ENCODE measurements at regions not wholly inside any gene's neighbourhood (a gene's known extent, or its start where the extent isn't known, plus 50 kb on each side); places are given as distances from the start of the nearest gene placed in this dataset.
"Not testable (repeated sequence)": the region's sequence is repeated elsewhere in the genome, so short reads cannot be mapped to it uniquely, and the experiment has no call there.

GRCh38 chr1:233465745-233466343 is 138.3 kb downstream of the MAP3K21 start:
- no peak overlapping the region for H3K4me2 ChIP-seq (ENCODE audit: low read length)
- H3K4me3 ChIP-seq (ENCODE audit: low read length) = no peak overlapping the region
- no peaks in the 10 kb centered on the region for H3K4me1 ChIP-seq (ENCODE audit: low read length)
- no peaks in the 10 kb centered on the region for H3K36me3 ChIP-seq (replicated peaks; ENCODE audit: low read depth, low read length)
- no peaks in the 10 kb centered on the region for H3K9me3 ChIP-seq (ENCODE audit: insufficient read depth, low read length)
- no peak overlapping the region for H3K27ac ChIP-seq (ENCODE audit: low read length)
- no peak overlapping the region for H2AFZ ChIP-seq (ENCODE audit: low read depth, low read length)
- TF ChIP-seq, protein P1, sequence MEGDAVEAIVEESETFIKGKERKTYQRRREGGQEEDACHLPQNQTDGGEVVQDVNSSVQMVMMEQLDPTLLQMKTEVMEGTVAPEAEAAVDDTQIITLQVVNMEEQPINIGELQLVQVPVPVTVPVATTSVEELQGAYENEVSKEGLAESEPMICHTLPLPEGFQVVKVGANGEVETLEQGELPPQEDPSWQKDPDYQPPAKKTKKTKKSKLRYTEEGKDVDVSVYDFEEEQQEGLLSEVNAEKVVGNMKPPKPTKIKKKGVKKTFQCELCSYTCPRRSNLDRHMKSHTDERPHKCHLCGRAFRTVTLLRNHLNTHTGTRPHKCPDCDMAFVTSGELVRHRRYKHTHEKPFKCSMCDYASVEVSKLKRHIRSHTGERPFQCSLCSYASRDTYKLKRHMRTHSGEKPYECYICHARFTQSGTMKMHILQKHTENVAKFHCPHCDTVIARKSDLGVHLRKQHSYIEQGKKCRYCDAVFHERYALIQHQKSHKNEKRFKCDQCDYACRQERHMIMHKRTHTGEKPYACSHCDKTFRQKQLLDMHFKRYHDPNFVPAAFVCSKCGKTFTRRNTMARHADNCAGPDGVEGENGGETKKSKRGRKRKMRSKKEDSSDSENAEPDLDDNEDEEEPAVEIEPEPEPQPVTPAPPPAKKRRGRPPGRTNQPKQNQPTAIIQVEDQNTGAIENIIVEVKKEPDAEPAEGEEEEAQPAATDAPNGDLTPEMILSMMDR (IDR thresholded peaks at IDR 0.05; ENCODE audit: low read depth, low read length) = no peak
- TF ChIP-seq EZH2phosphoT487 (IDR thresholded peaks at IDR 0.05; ENCODE audit: low read depth) = no peak
- no peaks in the 10 kb centered on the region for H3K79me2 ChIP-seq (ENCODE audit: low read length)
- H3K27me3 ChIP-seq (ENCODE audit: low read depth, low read length) = 0 out of 2 replicates have a peak, but pooled peaks cover 11% of the 10 kb centered on the region
- no peak overlapping the region for H3K9ac ChIP-seq (ENCODE audit: low read length)
- no peaks in the 10 kb centered on the region for H4K20me1 ChIP-seq (ENCODE audit: insufficient read depth, low read length)

GRCh38 chr1:233470741-233471499 is 143.0 kb upstream of the KCNK1 start:
- no peaks in the 10 kb centered on the region for H3K36me3 ChIP-seq (replicated peaks; ENCODE audit: low read depth, low read length)
- H3K4me1 ChIP-seq (ENCODE audit: low read length) = no peaks in the 10 kb centered on the region
- no peaks in the 10 kb centered on the region for H3K27me3 ChIP-seq (ENCODE audit: low read depth, low read length)
- no peak overlapping the region for H3K4me3 ChIP-seq (ENCODE audit: low read length)
- no peak overlapping the region for H2AFZ ChIP-seq (ENCODE audit: low read depth, low read length)
- H3K79me2 ChIP-seq (ENCODE audit: low read length) = no peaks in the 10 kb centered on the region
- no peak overlapping the region for H3K4me2 ChIP-seq (ENCODE audit: low read length)
- H3K9ac ChIP-seq (ENCODE audit: low read length) = no peak overlapping the region
- TF ChIP-seq EZH2phosphoT487 (IDR thresholded peaks at IDR 0.05; ENCODE audit: low read depth) = no peak
- TF ChIP-seq, protein P1 (IDR thresholded peaks at IDR 0.05; ENCODE audit: low read depth, low read length) = no peak
- H3K27ac ChIP-seq (ENCODE audit: low read length) = no peak overlapping the region
- no peaks in the 10 kb centered on the region for H4K20me1 ChIP-seq (ENCODE audit: insufficient read depth, low read length)
- no peaks in the 10 kb centered on the region for H3K9me3 ChIP-seq (ENCODE audit: insufficient read depth, low read length)

DNA sequence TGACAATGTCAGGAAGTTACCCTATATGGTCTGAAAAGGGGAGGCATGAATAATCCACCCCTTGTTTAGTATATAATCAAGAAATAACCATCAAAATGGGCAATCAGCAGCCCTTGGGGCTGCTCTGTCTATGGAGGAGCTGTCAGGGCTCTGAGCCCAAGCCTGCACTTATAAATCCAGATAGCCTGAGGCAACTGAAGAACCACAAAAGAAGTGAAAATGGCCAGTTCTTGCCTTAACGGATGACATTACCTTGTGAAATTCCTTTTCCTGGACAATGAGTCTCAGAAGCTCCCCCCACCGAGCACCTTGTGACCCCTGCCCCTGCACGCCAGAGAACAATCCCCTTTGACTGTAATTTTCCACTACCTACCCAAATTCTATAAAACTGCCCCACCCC is 142.1 kb upstream of the KCNK1 start:
- H3K4me3 ChIP-seq (ENCODE audit: low read length); H3K4me1 ChIP-seq (ENCODE audit: low read length); H3K79me2 ChIP-seq (ENCODE audit: low read length); H3K27me3 ChIP-seq (ENCODE audit: low read depth, low read length); H2AFZ ChIP-seq (ENCODE audit: low read depth, low read length); H4K20me1 ChIP-seq (ENCODE audit: insufficient read depth, low read length); H3K36me3 ChIP-seq (replicated peaks; ENCODE audit: low read depth, low read length); H3K4me2 ChIP-seq (ENCODE audit: low read length); H3K9ac ChIP-seq (ENCODE audit: low read length); H3K9me3 ChIP-seq (ENCODE audit: insufficient read depth, low read length); H3K27ac ChIP-seq (ENCODE audit: low read length): not testable (repeated sequence)

- H3K27me3 ChIP-seq (ENCODE audit: low read depth, low read length); H3K9me3 ChIP-seq (ENCODE audit: insufficient read depth, low read length); H2AFZ ChIP-seq (ENCODE audit: low read depth, low read length); H3K4me3 ChIP-seq (ENCODE audit: low read length); H4K20me1 ChIP-seq (ENCODE audit: insufficient read depth, low read length); H3K27ac ChIP-seq (ENCODE audit: low read length); H3K4me1 ChIP-seq (ENCODE audit: low read length); H3K4me2 ChIP-seq (ENCODE audit: low read length); H3K79me2 ChIP-seq (ENCODE audit: low read length); H3K36me3 ChIP-seq (replicated peaks; ENCODE audit: low read depth, low read length); H3K9ac ChIP-seq (ENCODE audit: low read length): not testable (repeated sequence)
Observed at GRCh38 chr1:233472796-233473195, 141.1 kb upstream of the KCNK1 start.

DNA sequence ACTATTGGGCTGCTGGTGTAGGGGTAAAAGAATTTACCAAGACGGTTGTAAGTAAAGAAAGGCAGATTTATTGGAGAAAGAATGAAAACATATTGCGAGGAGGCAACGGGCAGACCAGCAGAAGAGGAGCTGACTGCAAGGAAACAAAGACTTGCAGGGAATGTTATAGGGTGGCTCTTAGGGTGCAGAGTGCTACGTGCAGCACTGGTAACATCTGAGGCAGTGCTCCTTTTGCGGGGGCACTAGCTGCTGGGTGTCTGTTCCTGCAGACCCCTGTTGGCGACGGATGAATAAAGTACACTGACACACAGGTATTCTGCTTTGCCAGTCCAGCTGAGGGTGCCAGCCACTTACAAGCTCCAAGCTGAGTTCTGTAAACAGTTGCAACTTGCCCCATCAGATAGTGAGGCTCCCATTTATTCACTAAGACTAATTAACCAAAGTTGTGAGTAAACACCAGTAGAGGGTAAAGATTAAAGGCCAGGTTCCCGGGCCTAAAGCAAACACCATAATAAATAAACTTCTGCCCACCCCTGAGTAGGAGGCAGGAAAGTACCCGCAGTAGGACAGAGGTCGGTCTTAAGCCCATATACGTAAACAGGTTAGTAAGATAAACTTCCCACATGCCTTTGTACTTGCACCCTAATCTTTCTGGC is 140.2 kb upstream of the KCNK1 start:
- H3K9me3 ChIP-seq (ENCODE audit: insufficient read depth, low read length) = no peaks in the 10 kb centered on the region
- TF ChIP-seq EZH2phosphoT487 (IDR thresholded peaks at IDR 0.05; ENCODE audit: low read depth) = no peak
- TF ChIP-seq, protein P1 (IDR thresholded peaks at IDR 0.05; ENCODE audit: low read depth, low read length) = no peak

More for the DNA sequence above, 140.2 kb upstream of the KCNK1 start:
- H3K4me1 ChIP-seq (ENCODE audit: low read length) = no peaks in the 10 kb centered on the region
- no peaks in the 10 kb centered on the region for H3K79me2 ChIP-seq (ENCODE audit: low read length)
- H3K9ac ChIP-seq (ENCODE audit: low read length) = no peak overlapping the region
- H3K27me3 ChIP-seq (ENCODE audit: low read depth, low read length) = no peaks in the 10 kb centered on the region
- H2AFZ ChIP-seq (ENCODE audit: low read depth, low read length) = no peak overlapping the region
- no peaks in the 10 kb centered on the region for H4K20me1 ChIP-seq (ENCODE audit: insufficient read depth, low read length)
- no peaks in the 10 kb centered on the region for H3K36me3 ChIP-seq (replicated peaks; ENCODE audit: low read depth, low read length)
- H3K27ac ChIP-seq (ENCODE audit: low read length) = no peak overlapping the region
- H3K4me3 ChIP-seq (ENCODE audit: low read length) = no peak overlapping the region
- no peak overlapping the region for H3K4me2 ChIP-seq (ENCODE audit: low read length)

All from OCI-LY3 (cell line).